ENCODE measurements at regions not wholly inside any gene's neighbourhood (a gene's known extent, or its start where the extent isn't known, plus 50 kb on each side); places are given as distances from the start of the nearest gene placed in this dataset.

- DNase-seq = no peak
- no peak overlapping the region for H3K4me3 ChIP-seq
- intact Hi-C loops (cut with micrococcal nuclease) = no loop called here
- H3K27me3 ChIP-seq (ENCODE audit: low read depth) = peaks cover 8% of the 10 kb centered on the region
- H3K27ac ChIP-seq (replicated peaks) = no peak overlapping the region
- H3K4me1 ChIP-seq = peaks cover 4% of the 10 kb centered on the region
- no peaks in the 10 kb centered on the region for H3K9me3 ChIP-seq (replicated peaks)
- H3K36me3 ChIP-seq = no peaks in the 10 kb centered on the region
- TF ChIP-seq, protein P1, sequence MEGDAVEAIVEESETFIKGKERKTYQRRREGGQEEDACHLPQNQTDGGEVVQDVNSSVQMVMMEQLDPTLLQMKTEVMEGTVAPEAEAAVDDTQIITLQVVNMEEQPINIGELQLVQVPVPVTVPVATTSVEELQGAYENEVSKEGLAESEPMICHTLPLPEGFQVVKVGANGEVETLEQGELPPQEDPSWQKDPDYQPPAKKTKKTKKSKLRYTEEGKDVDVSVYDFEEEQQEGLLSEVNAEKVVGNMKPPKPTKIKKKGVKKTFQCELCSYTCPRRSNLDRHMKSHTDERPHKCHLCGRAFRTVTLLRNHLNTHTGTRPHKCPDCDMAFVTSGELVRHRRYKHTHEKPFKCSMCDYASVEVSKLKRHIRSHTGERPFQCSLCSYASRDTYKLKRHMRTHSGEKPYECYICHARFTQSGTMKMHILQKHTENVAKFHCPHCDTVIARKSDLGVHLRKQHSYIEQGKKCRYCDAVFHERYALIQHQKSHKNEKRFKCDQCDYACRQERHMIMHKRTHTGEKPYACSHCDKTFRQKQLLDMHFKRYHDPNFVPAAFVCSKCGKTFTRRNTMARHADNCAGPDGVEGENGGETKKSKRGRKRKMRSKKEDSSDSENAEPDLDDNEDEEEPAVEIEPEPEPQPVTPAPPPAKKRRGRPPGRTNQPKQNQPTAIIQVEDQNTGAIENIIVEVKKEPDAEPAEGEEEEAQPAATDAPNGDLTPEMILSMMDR (IDR thresholded peaks at IDR 0.05; ENCODE audit: borderline replicate concordance) = no peak
Measured at GRCh38 chr2:16315458-16315835, 350.2 kb downstream of the CYRIA start.

GRCh38 chr2:16314691-16315457 is 350.8 kb downstream of the CYRIA start:
- intact Hi-C loops (cut with micrococcal nuclease) = no loop called here
- no peaks in the 10 kb centered on the region for H3K9me3 ChIP-seq (replicated peaks)

DNA sequence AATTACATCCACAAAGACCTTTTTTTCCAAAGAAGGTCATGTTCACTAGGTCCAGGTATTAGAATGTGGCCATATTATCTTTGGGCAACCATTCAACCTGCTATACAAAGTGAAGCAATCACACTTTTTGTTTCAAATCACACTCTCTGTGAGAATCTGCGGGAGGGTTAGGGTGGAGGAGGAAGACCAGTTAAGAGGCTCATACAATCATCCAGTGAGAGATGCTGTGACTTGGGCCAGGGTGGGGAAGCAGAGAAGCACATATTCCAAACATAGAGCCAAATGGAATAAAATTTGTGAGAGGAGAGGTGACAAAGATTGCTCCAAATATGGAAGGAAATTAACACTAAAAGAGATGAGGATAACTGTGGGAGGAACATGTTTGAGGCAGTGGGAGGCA is 351.6 kb downstream of the CYRIA start:
- no peak overlapping the region for H3K4me3 ChIP-seq
- H3K9me3 ChIP-seq (replicated peaks) = peaks cover 5% of the 10 kb centered on the region
- TF ChIP-seq, protein P1 (IDR thresholded peaks at IDR 0.05; ENCODE audit: borderline replicate concordance) = no peak
- no peak for DNase-seq
- no peak overlapping the region for H3K27ac ChIP-seq (replicated peaks)
- intact Hi-C loops (cut with micrococcal nuclease) = no loop called here
- H3K27me3 ChIP-seq (ENCODE audit: low read depth) = peaks cover 8% of the 10 kb centered on the region
- H3K4me1 ChIP-seq = peaks cover 4% of the 10 kb centered on the region
- no peaks in the 10 kb centered on the region for H3K36me3 ChIP-seq

More at GRCh38 chr2:16314691-16315457, 350.8 kb downstream of the CYRIA start:
- H3K27ac ChIP-seq (replicated peaks) = no peak overlapping the region
- TF ChIP-seq, protein P1 (IDR thresholded peaks at IDR 0.05; ENCODE audit: borderline replicate concordance) = no peak
- H3K4me1 ChIP-seq = peaks cover 4% of the 10 kb centered on the region
- H3K36me3 ChIP-seq = no peaks in the 10 kb centered on the region
- DNase-seq = no peak
- H3K4me3 ChIP-seq = no peak overlapping the region
- peaks cover 8% of the 10 kb centered on the region for H3K27me3 ChIP-seq (ENCODE audit: low read depth)

DNA sequence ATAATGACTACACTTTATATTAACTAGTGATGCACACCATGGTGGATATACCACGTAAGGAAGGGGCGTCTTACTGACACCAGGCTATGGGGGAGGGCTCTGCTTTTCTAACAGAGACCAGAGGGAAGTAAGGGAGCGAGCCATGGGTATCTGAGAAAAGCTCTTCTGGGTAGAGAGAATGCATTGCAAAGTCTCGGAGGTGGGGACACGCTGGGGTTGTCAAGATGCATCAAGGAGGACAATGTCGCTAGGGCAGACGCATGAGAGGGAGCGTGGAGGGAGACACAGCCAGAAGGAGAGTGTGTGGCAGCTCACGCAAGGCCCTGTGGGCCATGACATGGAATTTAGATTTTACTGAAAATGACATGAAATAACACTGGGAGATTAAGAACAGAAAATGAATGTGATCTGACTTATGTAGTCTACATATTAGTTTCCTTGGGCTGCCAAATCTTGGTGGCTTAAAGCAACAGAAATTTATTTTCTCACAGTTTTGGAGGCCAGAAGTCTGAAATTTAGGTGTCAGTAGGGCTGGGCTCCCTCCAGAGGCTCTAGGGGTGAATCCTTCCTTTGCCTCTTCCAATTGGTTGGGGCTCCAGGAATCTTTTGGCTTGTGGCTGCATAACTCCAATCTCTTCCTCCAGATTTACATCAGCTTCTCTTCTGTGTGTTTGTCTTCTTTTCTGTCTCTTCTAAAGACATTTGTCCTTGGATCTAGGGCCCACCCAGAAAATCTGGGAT is 352.2 kb downstream of the CYRIA start:
- Histone ChIP-seq H3K9me3 (replicated peaks) (peaks cover 5% of the 10 kb centered on the region), H3K27me3 (ENCODE audit: low read depth) (peaks cover 8% of the 10 kb centered on the region)
- TF ChIP-seq, protein P1 (IDR thresholded peaks at IDR 0.05; ENCODE audit: borderline replicate concordance) = no peak

GRCh38 chr2:16312771-16313170 is 352.9 kb downstream of the CYRIA start:
- TF ChIP-seq, protein P1 (IDR thresholded peaks at IDR 0.05; ENCODE audit: borderline replicate concordance) = no peak
- H3K27me3 ChIP-seq (ENCODE audit: low read depth) = peaks cover 8% of the 10 kb centered on the region
- intact Hi-C loops (cut with micrococcal nuclease) = no loop called here
- no peak overlapping the region for H3K4me3 ChIP-seq
- H3K27ac ChIP-seq (replicated peaks) = no peak overlapping the region
- no peak for DNase-seq
- no peaks in the 10 kb centered on the region for H3K36me3 ChIP-seq
- H3K9me3 ChIP-seq (replicated peaks) = peaks cover 5% of the 10 kb centered on the region
- peaks cover 4% of the 10 kb centered on the region for H3K4me1 ChIP-seq

More for the DNA sequence above, 352.2 kb downstream of the CYRIA start:
- DNase-seq = no peak
- intact Hi-C loops (cut with micrococcal nuclease) = no loop called here
- Histone ChIP-seq H3K36me3 (no peaks in the 10 kb centered on the region), H3K4me1 (peaks cover 4% of the 10 kb centered on the region), H3K4me3 (no peak overlapping the region), H3K27ac (replicated peaks) (no peak overlapping the region)

Data from left ventricle myocardium inferior (tissue), 1 donor.